A673 (cell line): ENCODE measurements at regions not wholly inside any gene's neighbourhood (a gene's known extent, or its start where the extent isn't known, plus 50 kb on each side); places are given as distances from the start of the nearest gene placed in this dataset.

Experiments
- CTCF ChIP-seq: fragments of 300-800, 200-600 bp; sonication (generic); conservative IDR thresholded peaks from 2 replicates; pipeline ENCODE4 v1.5.1; 2017; ENCODE audit warnings: low read depth, mild to moderate bottlenecking, antibody characterized with exemption, low read length, moderate library complexity, mixed read lengths
- EZH2 ChIP-seq: fragments of 200-600 bp; sonication (generic); IDR thresholded peaks from 2 replicates; pipeline ENCODE4 v1.6.1; 2017; ENCODE audit warnings: borderline replicate concordance, low read depth, mild to moderate bottlenecking, mixed read lengths, antibody characterized with exemption, low read length; ENCODE audit not compliant: poor library complexity, severe bottlenecking

GRCh38 chr2:122794100-122794499, 1038.6 kb downstream of the TSN start:
- TF ChIP-seq CTCF: no peak
- no peak for TF ChIP-seq EZH2
